OCI-LY1 (cell line): ENCODE measurements at regions not wholly inside any gene's neighbourhood (a gene's known extent, or its start where the extent isn't known, plus 50 kb on each side); places are given as distances from the start of the nearest gene placed in this dataset.

Experiments
- EZH2 ChIP-seq: fragments of 200-600 bp; sonication (generic), shearing (Covaris generic); IDR thresholded peaks from 2 replicates; pipeline ENCODE4 v1.8.0; 2017; ENCODE audit warnings: borderline replicate concordance, mixed run types, mild to moderate bottlenecking, antibody characterized with exemption, low read length, moderate library complexity, mixed read lengths
- TF ChIP-seq, protein P1 (sequence below): fragments of 200-600 bp; sonication (generic), shearing (Covaris generic); IDR thresholded peaks from 2 replicates; pipeline ENCODE4 v1.5.1; 2017; ENCODE audit warnings: mild to moderate bottlenecking, antibody characterized with exemption, low read length, moderate library complexity, mixed read lengths

DNA sequence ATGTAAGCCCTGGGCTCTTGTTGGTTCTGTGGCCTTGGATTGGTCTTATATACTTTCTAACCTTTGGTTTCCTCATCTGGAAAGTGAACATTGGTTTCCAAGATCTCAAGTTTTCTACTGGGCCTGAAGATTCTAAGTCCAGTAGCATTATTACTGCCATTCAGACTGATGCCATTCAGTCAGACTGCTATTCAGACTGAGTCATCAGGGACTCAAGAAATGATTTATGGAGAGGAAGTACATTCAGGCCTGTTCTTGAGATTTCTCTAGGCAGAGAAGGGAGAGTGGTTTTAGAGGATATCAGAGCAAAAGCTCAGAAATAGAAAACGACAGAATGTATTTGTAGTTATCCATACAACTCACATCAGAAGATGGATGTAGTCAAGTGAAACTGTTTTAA, 557.2 kb downstream of the NR2F2 start:
- no peak for TF ChIP-seq EZH2
- TF ChIP-seq, protein P1, sequence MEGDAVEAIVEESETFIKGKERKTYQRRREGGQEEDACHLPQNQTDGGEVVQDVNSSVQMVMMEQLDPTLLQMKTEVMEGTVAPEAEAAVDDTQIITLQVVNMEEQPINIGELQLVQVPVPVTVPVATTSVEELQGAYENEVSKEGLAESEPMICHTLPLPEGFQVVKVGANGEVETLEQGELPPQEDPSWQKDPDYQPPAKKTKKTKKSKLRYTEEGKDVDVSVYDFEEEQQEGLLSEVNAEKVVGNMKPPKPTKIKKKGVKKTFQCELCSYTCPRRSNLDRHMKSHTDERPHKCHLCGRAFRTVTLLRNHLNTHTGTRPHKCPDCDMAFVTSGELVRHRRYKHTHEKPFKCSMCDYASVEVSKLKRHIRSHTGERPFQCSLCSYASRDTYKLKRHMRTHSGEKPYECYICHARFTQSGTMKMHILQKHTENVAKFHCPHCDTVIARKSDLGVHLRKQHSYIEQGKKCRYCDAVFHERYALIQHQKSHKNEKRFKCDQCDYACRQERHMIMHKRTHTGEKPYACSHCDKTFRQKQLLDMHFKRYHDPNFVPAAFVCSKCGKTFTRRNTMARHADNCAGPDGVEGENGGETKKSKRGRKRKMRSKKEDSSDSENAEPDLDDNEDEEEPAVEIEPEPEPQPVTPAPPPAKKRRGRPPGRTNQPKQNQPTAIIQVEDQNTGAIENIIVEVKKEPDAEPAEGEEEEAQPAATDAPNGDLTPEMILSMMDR = no peak
